RWPE2 (cell line): ENCODE measurements at regions not wholly inside any gene's neighbourhood (a gene's known extent, or its start where the extent isn't known, plus 50 kb on each side); places are given as distances from the start of the nearest gene placed in this dataset.

Experiments
- ATAC-seq: fragments of 200-7000 bp; cut with Tn5 transposase; 3 replicates; pipeline ENCODE4 v1.9.1; 2021; ENCODE audit warnings: low read depth
- DNase-seq: peaks from one replicate; pipeline ENCODE4 v3.0.0-alpha.2; 2020; ENCODE audit warnings: low spot score
- H3K27ac ChIP-seq: fragments of 450-650 bp; 2 replicates; pipeline ENCODE4 v1.5.1; 2017; ENCODE audit warnings: mild to moderate bottlenecking; ENCODE audit not compliant: poor library complexity, severe bottlenecking
- H3K27me3 ChIP-seq: fragments of 250-450 bp; sonication (Bioruptor Pico); 2 replicates; pipeline ENCODE4 v1.5.1; 2021; ENCODE audit warnings: mild to moderate bottlenecking, moderate library complexity; ENCODE audit not compliant: insufficient read depth, poor library complexity, severe bottlenecking
- H3K36me3 ChIP-seq: fragments of 250-450 bp; sonication (Bioruptor Pico); 2 replicates; pipeline ENCODE4 v1.5.1; 2020; ENCODE audit warnings: low read depth, mild to moderate bottlenecking, moderate library complexity
- H3K4me1 ChIP-seq: fragments of 250-450 bp; sonication (Bioruptor Pico); 2 replicates; pipeline ENCODE4 v1.5.1; 2021; ENCODE audit warnings: mild to moderate bottlenecking, moderate library complexity; ENCODE audit not compliant: insufficient read depth, poor library complexity, severe bottlenecking
- H3K4me3 ChIP-seq: fragments of 250-450 bp; sonication (Bioruptor Pico); 2 replicates; pipeline ENCODE4 v1.5.1; 2021; ENCODE audit warnings: mild to moderate bottlenecking, moderate library complexity; ENCODE audit not compliant: severe bottlenecking
- H3K9me3 ChIP-seq: fragments of 250-450 bp; sonication (Bioruptor Pico); 2 replicates; pipeline ENCODE4 v1.5.1; 2021; ENCODE audit warnings: mild to moderate bottlenecking, moderate library complexity; ENCODE audit not compliant: severe bottlenecking
- CTCF ChIP-seq: fragments of 450-650 bp; IDR thresholded peaks from one replicate; pipeline ENCODE4 v1.5.1; 2017; ENCODE audit warnings: mild to moderate bottlenecking, moderate library complexity; ENCODE audit not compliant: poor library complexity, severe bottlenecking

DNA sequence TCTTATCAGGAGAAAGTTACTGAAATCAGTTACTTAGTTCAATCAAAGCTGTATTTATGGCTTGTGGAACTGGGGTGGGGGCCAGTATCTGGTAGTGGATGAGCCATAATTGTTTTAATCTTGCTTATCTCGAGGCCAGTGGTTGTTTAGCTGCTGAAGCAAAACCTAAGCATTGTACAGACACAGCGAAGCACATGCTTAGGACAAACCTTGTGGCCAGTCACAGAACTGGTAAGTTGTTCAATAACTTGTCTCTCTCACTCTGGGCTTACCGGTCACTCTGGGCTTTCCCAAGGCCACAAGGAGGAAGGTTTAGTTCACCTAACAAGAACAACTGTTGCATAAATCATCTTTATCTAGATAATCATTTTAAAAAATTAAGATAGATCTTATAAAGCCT lies 296.6 kb upstream of the NETO1 start:
- ATAC-seq, result no peak
- no peak for DNase-seq
- H3K4me1 ChIP-seq, result no peaks in the 10 kb centered on the region
- no peaks in the 10 kb centered on the region for H3K9me3 ChIP-seq
- TF ChIP-seq CTCF, result no peak
- no peaks in the 10 kb centered on the region for H3K27me3 ChIP-seq
- H3K36me3 ChIP-seq, result no peaks in the 10 kb centered on the region
- no peak overlapping the region for H3K4me3 ChIP-seq
- H3K27ac ChIP-seq, result no peak overlapping the region

- H3K4me3 ChIP-seq, result no peak overlapping the region
- no peak for DNase-seq
- H3K9me3 ChIP-seq, result no peaks in the 10 kb centered on the region
- H3K4me1 ChIP-seq, result no peaks in the 10 kb centered on the region
- H3K27me3 ChIP-seq, result no peaks in the 10 kb centered on the region
- ATAC-seq, result no peak
- TF ChIP-seq CTCF, result no peak
- H3K36me3 ChIP-seq, result no peaks in the 10 kb centered on the region
- H3K27ac ChIP-seq, result no peak overlapping the region
Observed at GRCh38 chr18:73163236-73163635, 295.4 kb upstream of the NETO1 start.

GRCh38 chr18:73156117-73156516 lies 288.3 kb upstream of the NETO1 start:
- no peaks in the 10 kb centered on the region for H3K9me3 ChIP-seq
- no peak for TF ChIP-seq CTCF
- no peak for DNase-seq

GRCh38 chr18:73153271-73153670 lies 285.5 kb upstream of the NETO1 start:
- DNase-seq (no peak), ATAC-seq (peak; percentile 74; the same call in 2 of the 3 replicates)
- H3K9me3 ChIP-seq, result no peaks in the 10 kb centered on the region
- no peaks in the 10 kb centered on the region for H3K36me3 ChIP-seq
- no peak overlapping the region for H3K4me3 ChIP-seq
- H3K4me1 ChIP-seq, result peaks cover 18% of the 10 kb centered on the region
- H3K27ac ChIP-seq, result peak overlapping the region; percentile 23
- TF ChIP-seq CTCF, result no peak
- no peaks in the 10 kb centered on the region for H3K27me3 ChIP-seq

More at GRCh38 chr18:73156117-73156516, 288.3 kb upstream of the NETO1 start:
- no peak overlapping the region for H3K4me3 ChIP-seq
- H3K4me1 ChIP-seq, result peaks cover 18% of the 10 kb centered on the region
- H3K27me3 ChIP-seq, result no peaks in the 10 kb centered on the region
- peak overlapping the region; percentile 38 for H3K27ac ChIP-seq
- no peaks in the 10 kb centered on the region for H3K36me3 ChIP-seq
- ATAC-seq, result peak; percentile 69; the same call in 2 of the 3 replicates

DNA sequence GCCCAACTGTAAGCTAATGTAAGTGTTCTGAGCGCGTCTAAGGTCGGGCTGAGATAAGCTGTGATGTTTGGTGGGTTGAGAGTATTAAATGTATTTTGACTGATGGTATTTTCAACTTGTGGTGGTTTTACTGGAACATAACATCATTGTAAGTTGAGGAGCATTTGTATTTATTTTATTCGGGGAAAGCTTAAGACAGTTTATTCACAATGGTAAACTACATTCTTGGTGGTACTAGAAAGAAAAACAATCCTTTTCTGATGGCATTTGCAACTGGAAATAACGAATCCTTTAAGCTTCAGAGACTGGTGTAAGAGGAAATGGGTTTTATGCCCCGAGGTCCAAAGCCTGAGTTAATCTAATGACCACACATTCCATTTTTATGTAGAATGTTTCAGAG lies 283.3 kb upstream of the NETO1 start:
- no peak for TF ChIP-seq CTCF
- ATAC-seq (no peak), DNase-seq (no peak)
- Histone ChIP-seq H3K27ac (no peak overlapping the region), H3K4me1 (peaks cover 13% of the 10 kb centered on the region), H3K4me3 (no peak overlapping the region), H3K36me3 (no peaks in the 10 kb centered on the region), H3K9me3 (no peaks in the 10 kb centered on the region), H3K27me3 (no peaks in the 10 kb centered on the region)
